ENCODE measurements at regions not wholly inside any gene's neighbourhood (a gene's known extent, or its start where the extent isn't known, plus 50 kb on each side); places are given as distances from the start of the nearest gene placed in this dataset.
"Not testable (repeated sequence)": the region's sequence is repeated elsewhere in the genome, so short reads cannot be mapped to it uniquely, and the experiment has no call there.

GRCh38 chr4:115279330-115279729 lies 165.9 kb upstream of the NDST4 start:
- no peak for DNase-seq

- DNase-seq = no peak
Observed at GRCh38 chr4:115278830-115279229, 165.4 kb upstream of the NDST4 start.

- DNase-seq = no peak
Observed at GRCh38 chr4:115275615-115276014, 162.2 kb upstream of the NDST4 start.

- DNase-seq = no peak
Observed at GRCh38 chr4:115274545-115274944, 161.1 kb upstream of the NDST4 start.

GRCh38 chr4:115272594-115272993 lies 159.2 kb upstream of the NDST4 start:
- DNase-seq = no peak

GRCh38 chr4:115272185-115272584 lies 158.8 kb upstream of the NDST4 start:
- no peak for DNase-seq

- no peak for DNase-seq
Observed at GRCh38 chr4:115260195-115260594, 146.8 kb upstream of the NDST4 start.

- no peak for DNase-seq
Observed at GRCh38 chr4:115259642-115260041, 146.2 kb upstream of the NDST4 start.

GRCh38 chr4:115249808-115250207 lies 136.4 kb upstream of the NDST4 start:
- no peak for DNase-seq

- DNase-seq = no peak
Observed at GRCh38 chr4:115234405-115235093, 121.1 kb upstream of the NDST4 start.

GRCh38 chr4:115233600-115233999 lies 120.2 kb upstream of the NDST4 start:
- DNase-seq = no peak

GRCh38 chr4:115229873-115230272 lies 116.5 kb upstream of the NDST4 start:
- no peak for DNase-seq

GRCh38 chr4:115228851-115229250 lies 115.4 kb upstream of the NDST4 start:
- no peak for DNase-seq

GRCh38 chr4:115222061-115222460 lies 108.6 kb upstream of the NDST4 start:
- no peak for DNase-seq

- DNase-seq = no peak
Observed at GRCh38 chr4:115219862-115220261, 106.4 kb upstream of the NDST4 start.

GRCh38 chr4:115219315-115219860 lies 106.0 kb upstream of the NDST4 start:
- DNase-seq = no peak

- no peak for DNase-seq
Observed at GRCh38 chr4:115215935-115216334, 102.5 kb upstream of the NDST4 start.

GRCh38 chr4:115213716-115214115 lies 100.3 kb upstream of the NDST4 start:
- no peak for DNase-seq

- no peak for DNase-seq
Observed at GRCh38 chr4:115201042-115201330, 87.6 kb upstream of the NDST4 start.

- DNase-seq = not testable (repeated sequence)
Observed at GRCh38 chr4:115200201-115201041, 87.0 kb upstream of the NDST4 start.

- DNase-seq = not testable (repeated sequence)
Observed at GRCh38 chr4:115194612-115195011, 81.2 kb upstream of the NDST4 start.

- no peak for DNase-seq
Observed at GRCh38 chr4:115190529-115190928, 77.1 kb upstream of the NDST4 start.

GRCh38 chr4:115187136-115187535 lies 73.7 kb upstream of the NDST4 start:
- DNase-seq = no peak

GRCh38 chr4:115179438-115180062 lies 66.1 kb upstream of the NDST4 start:
- DNase-seq = not testable (repeated sequence)
